ENCODE measurements at regions not wholly inside any gene's neighbourhood (a gene's known extent, or its start where the extent isn't known, plus 50 kb on each side); places are given as distances from the start of the nearest gene placed in this dataset.

GRCh38 chr16:8236816-8237215 lies 353.5 kb downstream of the TMEM114 start:
- TF ChIP-seq, protein P1, sequence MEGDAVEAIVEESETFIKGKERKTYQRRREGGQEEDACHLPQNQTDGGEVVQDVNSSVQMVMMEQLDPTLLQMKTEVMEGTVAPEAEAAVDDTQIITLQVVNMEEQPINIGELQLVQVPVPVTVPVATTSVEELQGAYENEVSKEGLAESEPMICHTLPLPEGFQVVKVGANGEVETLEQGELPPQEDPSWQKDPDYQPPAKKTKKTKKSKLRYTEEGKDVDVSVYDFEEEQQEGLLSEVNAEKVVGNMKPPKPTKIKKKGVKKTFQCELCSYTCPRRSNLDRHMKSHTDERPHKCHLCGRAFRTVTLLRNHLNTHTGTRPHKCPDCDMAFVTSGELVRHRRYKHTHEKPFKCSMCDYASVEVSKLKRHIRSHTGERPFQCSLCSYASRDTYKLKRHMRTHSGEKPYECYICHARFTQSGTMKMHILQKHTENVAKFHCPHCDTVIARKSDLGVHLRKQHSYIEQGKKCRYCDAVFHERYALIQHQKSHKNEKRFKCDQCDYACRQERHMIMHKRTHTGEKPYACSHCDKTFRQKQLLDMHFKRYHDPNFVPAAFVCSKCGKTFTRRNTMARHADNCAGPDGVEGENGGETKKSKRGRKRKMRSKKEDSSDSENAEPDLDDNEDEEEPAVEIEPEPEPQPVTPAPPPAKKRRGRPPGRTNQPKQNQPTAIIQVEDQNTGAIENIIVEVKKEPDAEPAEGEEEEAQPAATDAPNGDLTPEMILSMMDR (conservative IDR thresholded peaks at IDR 0.05; ENCODE audit: low read length), result no peak
- no peak for TF ChIP-seq EZH2phosphoT487 (IDR thresholded peaks at IDR 0.05; ENCODE audit: borderline replicate concordance, low read depth, low read length)

Measured in OCI-LY7 (cell line).